ENCODE measurements at regions not wholly inside any gene's neighbourhood (a gene's known extent, or its start where the extent isn't known, plus 50 kb on each side); places are given as distances from the start of the nearest gene placed in this dataset.

GRCh38 chr18:70553245-70553935 is 264.5 kb downstream of the SOCS6 start:
- TF ChIP-seq, protein P1, sequence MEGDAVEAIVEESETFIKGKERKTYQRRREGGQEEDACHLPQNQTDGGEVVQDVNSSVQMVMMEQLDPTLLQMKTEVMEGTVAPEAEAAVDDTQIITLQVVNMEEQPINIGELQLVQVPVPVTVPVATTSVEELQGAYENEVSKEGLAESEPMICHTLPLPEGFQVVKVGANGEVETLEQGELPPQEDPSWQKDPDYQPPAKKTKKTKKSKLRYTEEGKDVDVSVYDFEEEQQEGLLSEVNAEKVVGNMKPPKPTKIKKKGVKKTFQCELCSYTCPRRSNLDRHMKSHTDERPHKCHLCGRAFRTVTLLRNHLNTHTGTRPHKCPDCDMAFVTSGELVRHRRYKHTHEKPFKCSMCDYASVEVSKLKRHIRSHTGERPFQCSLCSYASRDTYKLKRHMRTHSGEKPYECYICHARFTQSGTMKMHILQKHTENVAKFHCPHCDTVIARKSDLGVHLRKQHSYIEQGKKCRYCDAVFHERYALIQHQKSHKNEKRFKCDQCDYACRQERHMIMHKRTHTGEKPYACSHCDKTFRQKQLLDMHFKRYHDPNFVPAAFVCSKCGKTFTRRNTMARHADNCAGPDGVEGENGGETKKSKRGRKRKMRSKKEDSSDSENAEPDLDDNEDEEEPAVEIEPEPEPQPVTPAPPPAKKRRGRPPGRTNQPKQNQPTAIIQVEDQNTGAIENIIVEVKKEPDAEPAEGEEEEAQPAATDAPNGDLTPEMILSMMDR (IDR thresholded peaks at IDR 0.05) = no peak
- TF ChIP-seq POLR2A (IDR thresholded peaks at IDR 0.05) = no peak
